GM18873 (cell line): ENCODE measurements at regions not wholly inside any gene's neighbourhood (a gene's known extent, or its start where the extent isn't known, plus 50 kb on each side); places are given as distances from the start of the nearest gene placed in this dataset.

Source experiments
- ATAC-seq: cut with Tn5 transposase; IDR thresholded peaks from one replicate; pipeline ENCODE4 v1.9.1; 2021; ENCODE audit warnings: mild to moderate bottlenecking, moderate library complexity, moderate number of reproducible peaks; ENCODE audit not compliant: unreplicated experiment, low FRiP score

DNA sequence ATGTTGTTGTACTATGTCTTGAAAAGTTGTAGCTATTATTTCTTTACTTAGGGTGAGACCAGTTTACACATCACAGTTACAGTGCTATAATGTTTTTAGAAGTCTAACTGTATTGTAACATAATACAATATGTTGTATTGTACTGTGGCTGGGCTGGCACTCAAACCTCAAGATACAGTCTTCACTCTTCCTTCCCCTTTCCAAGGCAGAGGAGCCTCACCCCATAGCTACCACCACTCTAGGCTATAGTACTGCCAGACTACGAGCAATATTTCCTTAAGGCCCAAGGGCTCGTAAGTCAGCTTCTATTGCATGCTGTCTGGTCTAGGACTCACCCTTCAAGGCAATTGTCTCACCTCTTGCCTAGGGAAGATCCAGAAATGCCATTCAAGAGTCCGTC, 597.7 kb downstream of the OTOL1 start:
- no peak for ATAC-seq

DNA sequence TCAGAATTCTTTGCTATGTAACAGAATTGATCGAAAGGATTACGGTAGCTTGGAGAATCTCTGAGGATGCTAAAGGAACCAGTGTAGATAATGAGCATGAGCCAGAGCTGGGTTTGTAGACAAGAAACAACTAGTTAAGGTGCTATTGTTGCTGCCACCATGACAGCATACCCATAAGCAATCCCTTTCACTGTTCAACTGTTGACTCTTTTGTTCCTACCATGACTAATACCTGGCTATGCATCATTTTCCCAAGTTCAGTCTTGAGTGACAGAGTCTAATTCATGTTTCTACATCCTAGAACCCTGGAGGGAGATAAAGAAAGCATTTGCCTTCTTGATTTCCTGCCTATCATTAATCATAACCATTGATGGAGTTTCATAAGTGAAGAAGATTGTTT, 600.3 kb downstream of the OTOL1 start:
- no peak for ATAC-seq

DNA sequence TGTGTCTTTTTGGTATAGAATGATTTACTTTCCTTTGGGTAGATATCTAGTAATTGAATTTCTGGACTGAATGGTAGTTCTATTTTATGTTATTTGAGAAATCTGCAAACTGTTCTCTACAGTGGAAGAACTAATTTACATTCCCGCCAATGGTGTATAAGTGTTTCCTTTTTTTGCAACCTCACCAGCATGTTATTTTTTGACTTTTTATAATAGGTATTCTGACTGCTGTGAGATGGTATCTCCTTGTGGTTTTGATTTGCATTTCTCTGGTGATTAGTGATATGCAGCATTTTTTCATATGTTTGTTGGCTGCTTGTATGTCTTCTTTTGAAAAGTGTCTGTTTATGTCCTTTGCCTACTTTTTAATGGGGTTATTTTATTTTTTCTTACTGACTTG, 607.2 kb downstream of the OTOL1 start:
- no peak for ATAC-seq

DNA sequence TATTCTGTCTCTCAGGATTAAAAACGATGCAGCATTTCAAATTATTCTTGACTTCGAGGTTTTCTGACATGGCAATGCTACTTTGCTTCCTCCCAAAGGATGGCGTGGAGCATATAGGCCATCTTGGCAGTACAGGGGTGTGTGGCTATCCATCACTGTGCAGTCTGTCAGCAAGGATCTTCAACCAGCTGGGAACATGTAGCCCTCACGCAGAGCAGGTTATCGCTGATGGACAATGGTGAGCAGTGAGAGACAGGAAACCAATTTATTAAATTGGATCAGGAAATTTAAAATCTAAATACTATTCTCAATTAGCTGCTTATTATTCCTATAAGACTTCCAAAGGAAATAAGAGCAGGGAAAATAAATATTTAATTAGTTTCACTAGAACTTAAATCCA, 615.3 kb downstream of the OTOL1 start:
- ATAC-seq: no peak

DNA sequence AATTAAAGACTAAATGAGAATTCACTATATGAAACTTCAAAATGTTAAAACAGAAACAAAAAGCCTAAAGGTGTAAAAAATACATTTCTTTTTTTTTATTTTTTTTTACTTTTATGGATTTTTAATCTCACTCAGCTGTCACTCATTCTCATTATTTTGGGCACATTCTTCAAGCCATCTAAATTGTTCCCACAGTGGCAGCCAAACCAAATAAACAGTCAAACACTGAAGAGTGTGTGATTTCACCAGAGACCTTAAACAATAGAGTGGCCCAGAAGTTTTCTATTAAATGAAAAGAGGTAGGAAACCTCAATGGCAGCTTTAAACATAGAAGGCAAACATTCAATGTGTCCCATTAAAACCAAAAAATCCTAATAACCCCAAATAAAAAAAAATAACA, 616.1 kb downstream of the OTOL1 start:
- no peak for ATAC-seq

DNA sequence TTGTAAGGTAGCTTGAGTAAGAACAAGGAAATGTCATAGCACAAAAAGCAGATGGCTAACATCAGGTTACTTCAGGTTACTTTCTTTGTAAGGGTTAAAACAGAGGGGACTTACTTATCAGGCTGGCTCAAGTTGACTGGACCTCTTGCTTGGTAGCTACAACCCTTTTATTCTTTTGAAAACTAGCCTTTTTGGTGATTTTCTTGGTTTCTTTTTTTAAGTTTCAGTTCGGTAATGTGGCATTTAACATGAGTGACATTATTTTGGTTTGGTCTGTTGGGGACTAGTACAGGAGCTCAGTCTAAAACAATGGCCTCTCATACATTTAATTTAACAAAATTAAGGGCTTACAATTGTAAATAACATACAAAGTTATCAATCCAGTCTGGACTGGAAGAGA, 621.4 kb downstream of the OTOL1 start:
- ATAC-seq: no peak

DNA sequence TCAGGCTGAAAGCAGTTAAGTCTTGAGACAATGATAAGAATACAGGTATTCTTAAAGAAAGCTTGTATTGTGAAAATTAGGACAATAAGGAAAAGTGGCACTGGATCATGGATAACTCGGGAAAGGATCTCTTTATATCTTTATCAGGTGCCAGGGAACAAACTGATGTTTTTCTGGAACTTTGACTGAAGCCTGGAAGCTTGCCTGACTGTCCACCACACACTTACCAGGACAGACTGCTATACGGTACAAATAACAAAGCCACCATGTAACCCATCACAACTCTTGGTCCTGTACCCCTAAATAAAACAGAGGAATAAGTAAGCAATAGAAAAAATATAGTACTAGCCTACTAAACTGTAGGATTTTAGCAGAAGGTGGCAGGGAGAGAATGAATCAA, 623.0 kb downstream of the OTOL1 start:
- no peak for ATAC-seq

DNA sequence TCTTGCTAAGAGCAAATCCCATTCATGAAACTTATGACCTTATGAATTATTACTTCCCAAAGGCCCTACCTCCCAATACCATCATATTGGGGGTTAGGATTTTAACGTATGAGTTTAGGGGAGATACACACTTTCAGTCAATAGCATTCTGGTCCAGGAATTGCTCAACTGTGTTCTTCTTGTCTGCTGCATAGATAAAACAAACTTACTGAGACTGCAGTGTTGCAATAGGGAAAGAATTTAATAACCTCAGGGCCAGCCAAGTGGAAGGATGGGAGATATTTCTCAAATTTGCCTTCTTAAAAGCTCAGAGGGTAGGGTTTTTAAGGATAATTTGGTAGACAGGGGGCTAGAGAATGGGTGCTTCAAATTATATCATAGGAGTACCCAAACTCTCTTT, 625.8 kb downstream of the OTOL1 start:
- no peak for ATAC-seq

DNA sequence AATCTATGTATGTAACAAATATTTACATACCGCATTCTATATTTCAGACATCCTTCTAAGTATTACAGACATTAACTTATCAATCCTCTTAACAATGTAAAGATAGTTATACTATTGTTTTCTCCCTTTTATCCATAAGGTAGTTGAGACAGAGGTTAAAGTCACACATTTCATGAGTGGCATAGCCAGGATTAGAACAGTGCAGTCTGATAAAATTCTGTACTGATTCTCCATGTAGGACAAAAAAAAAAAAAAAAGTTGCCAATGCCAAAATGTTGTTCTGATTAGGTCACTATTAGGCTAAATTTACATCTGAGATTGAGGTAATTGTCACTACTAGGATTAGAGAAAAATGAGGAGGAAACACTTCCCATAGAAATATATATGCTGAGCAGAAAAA, 629.2 kb downstream of the OTOL1 start:
- ATAC-seq: no peak

DNA sequence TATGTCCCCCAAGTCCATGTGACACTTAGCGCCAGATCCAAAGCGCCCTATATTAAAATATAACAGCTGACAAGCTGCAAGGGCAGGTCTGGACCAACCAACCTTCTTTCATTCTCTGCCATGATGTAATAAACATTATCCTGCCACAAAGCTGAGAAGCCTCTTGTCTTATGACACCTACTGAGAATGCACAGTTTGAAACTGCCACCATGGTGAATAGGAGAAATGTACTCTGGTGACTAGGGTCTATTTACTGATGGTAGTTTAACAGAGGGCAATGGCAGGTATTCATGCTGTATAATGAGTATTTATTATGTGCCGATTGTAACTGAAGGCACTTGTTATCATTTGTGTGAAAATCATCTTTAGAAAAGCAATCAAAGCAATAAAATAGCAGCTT, 634.0 kb downstream of the OTOL1 start:
- ATAC-seq: no peak

DNA sequence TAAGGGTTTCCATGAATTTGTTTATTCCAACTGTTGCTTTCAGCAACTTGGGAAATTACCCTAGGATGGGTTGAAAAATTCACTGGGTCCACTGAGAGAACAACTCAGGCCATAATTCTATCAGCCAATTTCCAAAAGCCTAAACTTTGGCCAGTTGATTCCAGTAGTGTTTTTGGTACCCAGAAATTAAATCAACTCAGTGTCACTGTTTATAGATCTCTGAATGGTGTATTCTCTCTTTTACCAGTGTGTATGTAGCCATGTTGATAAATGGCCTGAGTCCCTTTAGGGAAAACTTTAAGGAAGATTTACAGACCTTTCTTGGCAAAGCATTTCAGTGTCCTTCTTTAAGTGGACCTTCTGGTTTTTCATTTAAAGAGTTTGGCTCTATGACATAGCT, 636.4 kb downstream of the OTOL1 start:
- ATAC-seq: no peak

DNA sequence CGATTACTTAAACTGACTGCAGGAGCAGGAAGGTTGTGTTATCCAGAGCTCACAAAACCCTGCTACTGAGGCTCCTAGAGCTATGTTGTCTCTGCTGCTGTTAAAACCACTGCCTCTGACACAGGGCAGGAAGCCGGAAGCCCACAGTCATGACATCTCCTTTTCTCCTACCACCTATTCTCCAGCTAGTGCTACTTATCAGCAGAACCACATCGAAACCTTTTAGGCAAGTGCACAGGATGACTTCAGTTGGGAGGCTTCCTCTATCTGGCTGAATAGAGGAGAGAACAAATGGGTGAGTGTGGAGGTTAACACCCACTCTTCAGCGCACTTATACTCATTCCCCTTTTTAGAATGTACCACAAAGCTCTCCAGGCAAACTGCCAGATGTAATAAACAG, 638.0 kb downstream of the OTOL1 start:
- no peak for ATAC-seq

DNA sequence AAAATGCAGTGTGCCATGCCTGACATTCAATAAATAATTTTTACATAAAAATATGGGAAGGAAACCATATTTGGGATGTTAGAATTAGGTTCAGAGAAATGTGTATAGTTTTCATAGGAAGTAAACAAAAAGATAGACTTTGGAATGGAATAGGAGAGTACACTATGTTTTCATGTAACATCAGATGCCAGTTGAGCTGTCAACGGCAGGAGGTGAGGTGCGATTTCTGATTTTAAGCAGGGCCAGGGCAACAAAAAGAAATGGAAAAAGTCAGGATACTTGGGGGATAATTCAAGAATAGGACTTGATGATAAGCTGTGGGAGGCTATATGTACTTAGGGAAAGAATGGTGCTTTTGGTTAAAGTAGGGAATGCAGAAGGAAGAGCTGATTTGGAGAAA, 639.5 kb downstream of the OTOL1 start:
- no peak for ATAC-seq

DNA sequence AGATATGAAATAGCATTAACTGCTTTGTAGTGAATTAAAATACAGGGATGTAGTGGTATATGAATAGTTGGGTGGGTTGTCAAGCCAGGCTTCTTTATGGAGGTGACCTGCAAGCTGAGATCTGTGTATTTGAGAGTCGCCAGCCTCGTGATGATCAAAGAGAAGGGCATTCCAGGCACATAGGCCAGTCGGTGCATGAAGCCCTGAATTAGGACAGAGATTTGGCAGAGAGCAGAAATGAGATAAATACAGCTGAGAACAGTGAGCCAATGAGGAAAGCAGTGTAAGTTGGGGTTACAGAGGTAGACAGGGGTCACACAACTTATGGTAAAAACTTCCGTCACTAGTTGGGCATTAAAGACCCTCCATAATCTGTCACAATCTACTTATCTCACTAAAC, 641.9 kb downstream of the OTOL1 start:
- no peak for ATAC-seq

DNA sequence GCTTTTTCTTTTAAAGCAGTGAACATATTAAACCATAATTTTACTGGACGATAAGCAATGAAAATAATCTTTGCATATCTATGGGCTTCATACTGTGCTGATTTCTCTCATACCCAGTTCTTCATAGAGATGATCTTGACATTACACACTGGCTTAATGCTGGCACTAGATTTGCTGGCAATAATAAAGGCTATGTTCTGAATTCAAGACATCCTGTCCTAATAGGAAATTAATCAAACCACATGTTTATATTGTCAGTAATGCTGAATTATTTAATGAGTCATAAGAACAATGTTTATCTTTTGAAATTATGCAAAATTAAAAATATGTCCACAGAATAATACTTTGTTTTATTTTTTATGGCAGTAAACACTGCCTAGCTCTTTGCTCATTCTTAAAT, 643.2 kb downstream of the OTOL1 start:
- ATAC-seq: no peak

DNA sequence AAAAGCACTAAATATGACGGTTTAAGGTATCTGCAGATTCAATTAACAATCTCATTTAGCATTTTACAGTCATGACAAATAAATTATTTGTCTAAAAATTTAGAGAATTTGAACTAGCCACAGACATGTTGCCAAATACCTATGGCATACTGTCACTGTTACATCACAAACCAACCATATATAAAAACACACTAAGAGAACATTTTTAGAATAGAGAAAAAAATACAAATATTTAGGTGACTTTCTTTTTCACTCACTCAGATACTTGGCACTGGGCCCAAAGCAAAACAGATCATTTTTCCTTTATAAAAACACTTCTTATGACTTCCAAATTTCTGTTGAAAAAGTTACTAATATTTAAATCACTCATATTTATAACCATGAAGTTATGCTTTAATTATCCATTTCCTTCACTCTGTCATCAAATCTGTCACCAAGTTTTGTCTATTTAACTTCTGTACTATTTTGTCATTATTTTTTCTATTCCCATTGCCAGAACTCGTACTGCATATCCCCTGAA, 644.7 kb downstream of the OTOL1 start:
- no peak for ATAC-seq

DNA sequence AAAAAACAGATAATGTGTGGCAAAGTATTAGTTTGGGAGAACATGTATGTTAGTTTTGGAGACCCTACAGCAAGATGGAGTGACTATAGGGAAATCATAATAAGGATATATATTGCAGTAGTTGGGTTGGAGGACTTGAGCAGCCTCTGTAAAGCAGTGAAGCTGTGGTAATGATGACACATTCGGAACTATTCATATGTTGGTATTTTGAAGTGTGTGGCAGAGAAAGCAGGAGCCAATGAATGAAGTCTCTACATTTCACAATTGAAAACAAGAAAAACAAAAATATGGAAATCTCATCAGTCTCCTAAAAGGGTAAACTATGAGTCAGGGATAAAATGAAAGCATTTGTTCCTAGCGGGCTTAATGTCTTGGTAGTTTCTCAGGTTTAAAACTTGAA, 645.9 kb downstream of the OTOL1 start:
- no peak for ATAC-seq

DNA sequence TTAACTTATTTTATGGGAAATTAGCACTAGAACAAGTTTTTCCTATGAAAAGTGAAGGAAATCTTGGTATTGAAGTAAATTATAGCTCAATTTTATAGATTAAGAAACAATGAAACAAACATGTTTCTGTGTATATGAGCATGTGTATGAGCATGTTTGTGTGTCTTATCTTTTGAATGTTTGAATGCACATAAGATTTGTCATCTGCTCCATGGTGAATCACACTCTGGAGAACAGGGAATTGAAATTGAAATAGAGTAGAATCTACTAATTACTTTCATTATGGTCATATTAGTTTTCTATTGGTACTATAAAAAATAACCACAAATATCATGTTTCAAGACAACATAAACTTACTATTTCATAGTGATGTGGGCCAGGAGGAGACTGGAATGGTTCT, 646.6 kb downstream of the OTOL1 start:
- no peak for ATAC-seq

DNA sequence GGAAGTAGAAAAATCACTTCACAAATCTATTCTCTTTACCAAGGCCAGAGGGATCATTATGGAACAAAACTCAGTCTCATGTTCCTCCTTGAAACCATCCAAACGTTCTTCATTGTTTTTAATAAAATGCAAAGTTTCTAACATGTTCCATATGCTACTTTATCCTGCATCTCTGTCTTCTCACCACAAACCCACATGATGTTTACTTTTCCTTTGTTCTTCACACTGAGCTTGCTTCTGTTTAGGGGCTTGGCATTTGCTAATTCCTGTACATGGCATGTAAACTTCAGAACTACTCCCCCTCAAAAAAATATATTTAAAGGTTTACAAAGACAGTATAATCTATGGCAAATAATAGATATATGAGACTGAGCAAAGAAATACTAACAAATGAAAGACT, 651.4 kb downstream of the OTOL1 start:
- ATAC-seq: no peak

DNA sequence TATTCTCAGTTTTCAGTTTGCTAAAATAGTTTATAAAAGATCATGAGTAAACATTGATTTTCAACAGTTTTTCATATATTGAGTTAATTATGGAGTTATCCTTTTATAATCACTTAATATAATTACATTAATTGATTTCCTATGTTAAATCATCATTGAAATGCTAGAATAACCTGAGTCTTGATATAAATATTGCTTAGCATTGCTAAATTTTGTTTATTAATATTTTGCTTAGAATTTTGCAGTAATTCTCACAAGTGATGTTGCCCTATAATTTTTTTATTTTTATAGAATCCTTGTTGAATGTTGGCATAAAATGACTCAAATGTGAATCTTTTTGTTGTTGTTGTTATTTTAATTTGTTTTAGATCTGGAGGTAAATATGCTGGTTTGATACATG, 654.2 kb downstream of the OTOL1 start:
- no peak for ATAC-seq

DNA sequence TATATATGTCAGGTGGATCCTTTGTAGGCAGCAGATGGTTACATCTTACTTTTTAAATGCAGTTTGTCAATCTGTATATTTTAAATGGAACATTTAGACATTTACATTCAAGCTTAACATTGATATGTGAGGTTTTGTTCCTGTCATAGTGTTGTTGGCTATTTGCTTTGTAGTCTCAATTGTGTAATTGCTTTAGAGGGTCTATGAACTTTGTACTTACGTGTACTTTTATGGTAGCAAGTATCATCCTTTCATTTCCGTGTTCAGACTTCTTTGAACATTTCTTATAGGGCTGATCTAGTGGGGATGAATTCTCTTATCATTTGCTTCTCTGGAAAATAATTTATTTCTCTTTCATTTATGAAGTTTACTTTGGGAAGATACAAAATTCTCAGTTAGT, 656.0 kb downstream of the OTOL1 start:
- ATAC-seq: no peak

DNA sequence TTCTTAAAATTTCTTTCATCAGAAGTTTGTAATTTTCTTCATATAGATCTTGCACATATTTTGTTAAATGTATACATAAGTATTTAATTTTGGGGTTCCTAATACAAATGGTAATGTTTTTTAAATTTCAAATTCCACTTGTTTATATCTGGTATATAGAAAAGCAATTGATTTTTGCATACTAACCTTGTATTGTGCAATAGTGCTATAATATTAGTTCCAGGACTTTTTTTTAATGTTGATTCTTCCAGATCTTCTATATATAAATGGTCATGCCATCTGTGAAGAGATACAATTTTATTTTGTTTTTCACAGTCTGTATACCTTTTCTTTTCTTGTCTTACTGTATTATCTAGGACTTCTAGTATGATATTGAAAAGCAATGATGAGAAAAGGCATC, 665.0 kb downstream of the OTOL1 start:
- no peak for ATAC-seq

DNA sequence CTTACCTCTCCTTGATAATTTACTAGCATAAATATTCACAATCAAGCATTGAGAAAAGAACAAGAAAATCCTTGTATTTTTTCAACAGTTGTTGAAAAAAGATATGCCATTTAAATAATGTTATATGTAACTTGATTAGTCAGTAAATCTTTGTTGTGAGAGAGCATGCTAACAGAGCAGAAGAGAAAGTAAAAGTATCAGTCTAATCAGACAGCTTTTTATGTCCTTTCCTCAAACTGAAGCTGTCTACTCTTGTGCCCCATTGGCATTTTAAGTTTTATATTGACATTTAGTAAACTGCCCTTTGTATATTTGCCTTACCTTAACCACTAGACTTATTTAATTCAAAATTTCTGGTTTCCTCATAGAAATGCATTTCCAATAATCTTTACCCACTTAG, 668.7 kb downstream of the OTOL1 start:
- ATAC-seq: no peak
